ENCODE measurements at regions not wholly inside any gene's neighbourhood (a gene's known extent, or its start where the extent isn't known, plus 50 kb on each side); places are given as distances from the start of the nearest gene placed in this dataset.

DNA sequence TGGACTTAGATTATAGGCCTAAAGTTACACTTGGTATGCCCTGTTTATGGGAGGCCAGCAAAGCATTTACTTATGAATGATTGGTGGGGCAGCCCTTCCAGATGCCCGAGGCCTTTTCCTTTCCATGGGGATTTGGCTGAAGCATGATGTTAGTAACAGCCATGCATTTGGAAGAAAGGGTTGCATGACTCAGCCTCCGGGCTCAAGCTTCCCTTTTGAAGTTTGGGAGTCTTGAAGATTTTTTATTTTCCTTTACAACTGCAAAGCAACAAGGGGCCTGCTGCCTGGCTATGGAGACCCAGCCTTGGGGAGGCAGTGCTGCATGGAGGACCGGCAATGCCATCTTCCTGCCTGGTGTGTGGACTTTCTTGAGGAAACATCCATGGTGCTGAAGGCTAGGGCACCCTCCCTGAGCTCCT lies 244.7 kb downstream of the ICE1 start:
- intact Hi-C loops (cut with micrococcal nuclease), result no loop called here
- Histone ChIP-seq H3K27me3 (ENCODE audit: insufficient read depth, low read length) (no peaks in the 10 kb centered on the region), H3K27ac (ENCODE audit: low read depth, low read length) (no peak overlapping the region), H3K9me3 (ENCODE audit: control insufficient read depth in 1 of 2, low read length in 2 of 2) (no peaks in the 10 kb centered on the region), H3K36me3 (ENCODE audit: insufficient read depth, low read length) (no peaks in the 10 kb centered on the region), H3K4me3 (ENCODE audit: low read length in 2 of 2) (no peak overlapping the region), H3K4me1 (ENCODE audit: insufficient read depth, low read length) (no peaks in the 10 kb centered on the region)
- peaks cover 0 to 3% (median 0%) of the 10 kb centered on the region in 8 donors for H3K9me3 Mint-ChIP-seq
- DNase-seq, result no peak
- CTCF ChIA-PET (ENCODE audit: partially characterized antibody), result no interaction called here
- peaks cover 6 to 10% of the 10 kb centered on the region in 2 donors for H3K27me3 Mint-ChIP-seq
- H3K4me3 Mint-ChIP-seq, result no peak overlapping the region
- no peaks in the 10 kb centered on the region for H3K4me1 Mint-ChIP-seq
- no peak overlapping the region for H3K27ac Mint-ChIP-seq
- POLR2A ChIA-PET (ENCODE audit: partially characterized antibody), result no interaction called here
- no peaks in the 10 kb centered on the region for H3K36me3 Mint-ChIP-seq

DNA sequence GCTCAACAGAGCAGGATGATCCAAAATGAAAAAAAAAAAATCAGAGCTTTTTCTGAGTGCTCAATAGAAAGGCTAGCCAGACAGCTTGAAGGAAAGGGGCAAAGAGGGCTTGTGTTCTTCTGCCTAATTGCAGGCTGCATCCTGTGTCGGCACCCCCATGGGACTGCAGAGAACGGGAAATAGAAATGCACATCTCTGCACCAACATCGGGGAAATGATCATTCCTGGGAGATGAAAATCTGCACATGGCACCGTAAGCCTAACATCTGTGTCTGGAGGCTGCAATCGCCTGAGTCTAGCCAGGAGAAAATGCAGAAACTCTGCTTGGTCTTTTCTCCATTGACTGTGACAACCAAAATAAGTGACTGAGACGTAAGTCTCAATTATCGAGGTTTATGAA lies 243.9 kb downstream of the ICE1 start:
- Histone ChIP-seq H3K27ac (ENCODE audit: low read depth, low read length) (no peak overlapping the region), H3K27me3 (ENCODE audit: insufficient read depth, low read length) (no peaks in the 10 kb centered on the region), H3K4me1 (ENCODE audit: insufficient read depth, low read length) (no peaks in the 10 kb centered on the region), H3K9me3 (ENCODE audit: control insufficient read depth in 1 of 2, low read length in 2 of 2) (no peaks in the 10 kb centered on the region), H3K4me3 (ENCODE audit: low read length in 2 of 2) (no peak overlapping the region), H3K36me3 (ENCODE audit: insufficient read depth, low read length) (no peaks in the 10 kb centered on the region)
- Mint-ChIP-seq H3K36me3 (no peaks in the 10 kb centered on the region), H3K4me1 (no peaks in the 10 kb centered on the region), H3K9me3 (peaks cover 0 to 3% (median 0%) of the 10 kb centered on the region in 8 donors), H3K4me3 (no peak overlapping the region), H3K27ac (no peak overlapping the region), H3K27me3 (peaks cover 6 to 10% of the 10 kb centered on the region in 2 donors)
- ChIA-PET POLR2A (ENCODE audit: partially characterized antibody) (no interaction called here), CTCF (ENCODE audit: partially characterized antibody) (no interaction called here)
- no peak for DNase-seq
- intact Hi-C loops (cut with micrococcal nuclease), result no loop called here

DNA sequence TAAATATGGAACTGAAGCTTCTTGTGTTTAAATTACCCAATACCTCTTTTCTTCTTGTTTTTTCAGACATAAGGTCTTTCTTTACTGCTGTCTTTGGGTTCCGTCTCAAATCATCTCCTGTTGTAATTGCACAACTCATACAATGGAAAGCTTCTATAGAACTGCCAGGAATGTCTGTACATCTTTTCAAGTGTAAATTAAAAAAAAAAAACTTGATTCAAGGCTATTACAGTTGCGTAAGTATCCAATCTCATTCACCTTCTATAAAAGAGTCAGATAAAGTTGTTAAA lies 243.5 kb downstream of the ICE1 start:
- intact Hi-C loops (cut with micrococcal nuclease), result no loop called here
- Histone ChIP-seq H3K4me3 (ENCODE audit: low read length in 2 of 2) (no peak overlapping the region), H3K4me1 (ENCODE audit: insufficient read depth, low read length) (no peaks in the 10 kb centered on the region), H3K36me3 (ENCODE audit: insufficient read depth, low read length) (no peaks in the 10 kb centered on the region), H3K9me3 (ENCODE audit: control insufficient read depth in 1 of 2, low read length in 2 of 2) (no peaks in the 10 kb centered on the region), H3K27me3 (ENCODE audit: insufficient read depth, low read length) (no peaks in the 10 kb centered on the region), H3K27ac (ENCODE audit: low read depth, low read length) (no peak overlapping the region)
- peaks cover 8 to 10% of the 10 kb centered on the region in 2 donors for H3K27me3 Mint-ChIP-seq
- H3K9me3 Mint-ChIP-seq, result peaks cover 0 to 3% (median 0%) of the 10 kb centered on the region in 8 donors
- ChIA-PET CTCF (ENCODE audit: partially characterized antibody) (no interaction called here), POLR2A (ENCODE audit: partially characterized antibody) (no interaction called here)
- no peaks in the 10 kb centered on the region for H3K36me3 Mint-ChIP-seq
- no peak overlapping the region for H3K4me3 Mint-ChIP-seq
- DNase-seq, result no peak
- H3K27ac Mint-ChIP-seq, result no peak overlapping the region
- no peaks in the 10 kb centered on the region for H3K4me1 Mint-ChIP-seq

DNA sequence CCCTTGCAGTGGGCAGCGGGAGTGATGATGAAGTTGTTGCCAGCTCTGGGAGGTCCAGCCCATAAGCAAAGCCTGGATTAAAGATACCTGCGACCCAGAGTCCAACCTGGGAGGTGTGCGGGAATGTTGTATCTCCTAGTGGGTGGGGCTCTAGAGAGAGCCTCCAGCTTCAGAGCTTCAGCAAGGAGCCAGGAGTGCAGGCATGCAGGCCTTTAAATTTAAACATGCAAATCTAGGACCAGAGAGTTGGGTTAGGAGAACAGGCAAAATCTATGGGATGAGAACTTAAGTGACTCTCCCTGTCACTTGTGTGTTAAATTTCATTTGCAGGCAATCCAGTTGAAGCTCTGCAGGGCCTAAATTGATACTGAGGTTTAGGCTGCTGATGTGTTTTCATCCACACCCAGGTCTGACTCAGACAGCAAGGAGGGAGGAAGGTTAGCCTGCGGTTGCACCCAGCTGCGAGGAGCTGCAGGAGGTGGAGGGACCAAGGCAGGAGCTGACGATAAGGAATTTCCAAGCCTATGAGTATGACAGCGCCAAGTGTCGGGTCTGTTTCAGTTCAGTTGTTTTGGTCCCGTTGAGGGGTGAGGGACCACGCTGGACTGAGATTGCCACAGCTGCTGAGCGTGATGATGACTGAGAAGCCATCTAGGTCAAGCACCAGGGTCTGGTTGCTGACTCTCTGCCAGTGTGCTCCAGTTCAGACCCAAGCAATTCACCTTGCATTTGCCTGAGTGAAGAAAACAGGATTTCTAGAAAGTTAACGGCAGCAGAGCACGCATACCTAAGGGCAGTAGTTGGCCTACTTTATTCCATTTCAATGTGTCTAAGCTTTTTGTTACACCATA lies 243.0 kb downstream of the ICE1 start:
- Histone ChIP-seq H3K9me3 (ENCODE audit: control insufficient read depth in 1 of 2, low read length in 2 of 2) (no peaks in the 10 kb centered on the region), H3K4me3 (ENCODE audit: low read length in 2 of 2) (no peak overlapping the region), H3K36me3 (ENCODE audit: insufficient read depth, low read length) (no peaks in the 10 kb centered on the region), H3K4me1 (ENCODE audit: insufficient read depth, low read length) (no peaks in the 10 kb centered on the region), H3K27ac (ENCODE audit: low read depth, low read length) (no peak overlapping the region), H3K27me3 (ENCODE audit: insufficient read depth, low read length) (no peaks in the 10 kb centered on the region)
- Mint-ChIP-seq H3K9me3 (peaks cover 0 to 3% (median 0%) of the 10 kb centered on the region in 8 donors), H3K4me3 (no peak overlapping the region), H3K36me3 (no peaks in the 10 kb centered on the region), H3K27ac (no peak overlapping the region), H3K27me3 (peaks cover 8 to 10% of the 10 kb centered on the region in 2 donors), H3K4me1 (peaks cover 0 to 1% (median 0%) of the 10 kb centered on the region in 4 donors)
- no peak for DNase-seq
- intact Hi-C loops (cut with micrococcal nuclease), result no loop called here
- CTCF ChIA-PET (ENCODE audit: partially characterized antibody), result no interaction called here
- POLR2A ChIA-PET (ENCODE audit: partially characterized antibody), result no interaction called here

DNA sequence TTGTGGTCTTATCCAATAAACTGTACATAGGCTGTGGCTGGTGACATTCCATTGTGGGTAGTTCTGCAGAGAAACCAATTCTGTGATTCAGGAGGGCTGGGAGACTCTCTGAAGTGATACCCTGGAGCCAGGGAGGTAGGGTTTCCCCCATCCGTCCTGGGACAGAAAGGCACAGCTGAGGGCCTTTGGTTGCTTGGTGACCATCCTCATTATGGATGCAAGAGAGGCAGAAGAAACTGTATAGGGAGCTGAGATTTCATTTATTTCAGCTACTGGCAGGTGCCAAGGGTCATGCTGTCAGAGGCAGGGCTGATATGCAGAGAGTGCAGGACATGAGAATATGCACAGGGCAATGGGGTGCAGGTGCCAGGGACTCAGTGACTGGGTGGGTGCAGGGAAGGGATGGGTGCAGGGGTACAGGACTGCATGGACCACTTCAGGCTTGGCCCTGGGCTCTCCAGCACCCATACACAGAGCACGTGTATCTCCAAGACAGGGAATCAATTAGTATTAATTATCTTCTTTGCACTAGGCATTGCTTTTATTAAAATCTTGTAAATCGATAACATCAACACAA lies 236.5 kb downstream of the ICE1 start:
- Mint-ChIP-seq H3K27me3 (peaks cover 15 to 17% of the 10 kb centered on the region in 2 donors), H3K4me3 (no peak overlapping the region), H3K4me1 (peaks cover 0 to 4% (median 2%) of the 10 kb centered on the region in 4 donors), H3K9me3 (peaks cover 0 to 3% (median 0%) of the 10 kb centered on the region in 8 donors), H3K36me3 (no peaks in the 10 kb centered on the region), H3K27ac (no peak overlapping the region)
- no peaks in the 10 kb centered on the region for H3K36me3 ChIP-seq (ENCODE audit: insufficient read depth, low read length)
- no peak for DNase-seq
- ChIA-PET CTCF (ENCODE audit: partially characterized antibody) (no interaction called here), POLR2A (ENCODE audit: partially characterized antibody) (no interaction called here)
- no peaks in the 10 kb centered on the region for H3K9me3 ChIP-seq (ENCODE audit: control insufficient read depth in 1 of 2, low read length in 2 of 2)
- intact Hi-C loops (cut with micrococcal nuclease), result no loop called here
- H3K4me3 ChIP-seq (ENCODE audit: low read length in 2 of 2), result no peak overlapping the region
- no peak overlapping the region for H3K27ac ChIP-seq (ENCODE audit: low read depth, low read length)
- no peaks in the 10 kb centered on the region for H3K27me3 ChIP-seq (ENCODE audit: insufficient read depth, low read length)
- H3K4me1 ChIP-seq (ENCODE audit: insufficient read depth, low read length), result no peaks in the 10 kb centered on the region

DNA sequence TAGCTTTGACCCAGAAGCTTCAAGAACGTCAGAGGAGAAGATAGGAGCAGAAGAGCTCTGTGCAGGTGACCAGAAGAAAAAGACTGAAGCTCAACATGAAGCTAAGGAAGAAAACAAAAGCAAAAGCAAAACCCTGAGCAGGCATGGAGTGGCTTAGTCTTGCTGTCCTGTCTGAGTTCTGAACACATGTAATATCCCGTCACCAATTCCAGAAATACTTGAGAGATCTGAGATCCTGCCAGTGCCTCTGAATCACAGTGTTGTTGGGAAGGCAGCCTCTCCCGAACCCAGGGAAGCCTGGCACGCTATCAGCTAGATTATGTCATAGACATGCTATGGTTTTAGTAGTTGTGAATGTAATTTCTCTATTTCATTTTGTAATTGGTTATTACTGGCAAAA lies 235.7 kb downstream of the ICE1 start:
- Mint-ChIP-seq H3K36me3 (no peaks in the 10 kb centered on the region), H3K27ac (no peak overlapping the region), H3K9me3 (no peaks in the 10 kb centered on the region), H3K4me1 (peaks cover 0 to 4% (median 2%) of the 10 kb centered on the region in 4 donors), H3K27me3 (peaks cover 15 to 17% of the 10 kb centered on the region in 2 donors), H3K4me3 (no peak overlapping the region)
- intact Hi-C loops (cut with micrococcal nuclease), result no loop called here
- Histone ChIP-seq H3K4me1 (ENCODE audit: insufficient read depth, low read length) (no peaks in the 10 kb centered on the region), H3K9me3 (ENCODE audit: control insufficient read depth in 1 of 2, low read length in 2 of 2) (no peaks in the 10 kb centered on the region), H3K27ac (ENCODE audit: low read depth, low read length) (no peak overlapping the region), H3K27me3 (ENCODE audit: insufficient read depth, low read length) (no peaks in the 10 kb centered on the region), H3K36me3 (ENCODE audit: insufficient read depth, low read length) (no peaks in the 10 kb centered on the region), H3K4me3 (ENCODE audit: low read length in 2 of 2) (no peak overlapping the region)
- no peak for DNase-seq
- CTCF ChIA-PET (ENCODE audit: partially characterized antibody), result no interaction called here
- POLR2A ChIA-PET (ENCODE audit: partially characterized antibody), result no interaction called here

DNA sequence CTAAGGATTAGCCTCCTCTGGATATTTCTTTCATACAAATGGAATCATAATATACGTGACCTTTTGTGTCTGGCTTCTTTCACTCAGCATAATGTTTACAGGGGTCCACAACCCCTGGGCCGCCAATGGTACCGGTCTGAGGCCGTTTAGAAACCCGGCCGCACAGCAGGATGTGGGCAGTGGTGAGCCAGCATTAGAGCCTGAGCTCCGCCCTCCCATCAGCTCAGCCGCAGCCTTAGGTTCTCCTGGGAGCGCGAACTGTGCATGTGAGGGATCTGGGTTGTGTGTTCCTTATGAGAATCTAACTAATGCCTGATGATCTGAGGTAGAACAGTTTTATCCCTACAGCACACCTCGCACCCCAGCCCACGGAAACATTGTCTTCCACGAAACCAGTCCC lies 229.7 kb downstream of the ICE1 start:
- Histone ChIP-seq H3K27me3 (ENCODE audit: insufficient read depth, low read length) (no peaks in the 10 kb centered on the region), H3K9me3 (ENCODE audit: control insufficient read depth in 1 of 2, low read length in 2 of 2) (no peaks in the 10 kb centered on the region), H3K36me3 (ENCODE audit: insufficient read depth, low read length) (no peaks in the 10 kb centered on the region), H3K27ac (ENCODE audit: low read depth, low read length) (no peak overlapping the region), H3K4me3 (ENCODE audit: low read length in 2 of 2) (no peak overlapping the region), H3K4me1 (ENCODE audit: insufficient read depth, low read length) (no peaks in the 10 kb centered on the region)
- POLR2A ChIA-PET (ENCODE audit: partially characterized antibody), result no interaction called here
- H3K4me3 Mint-ChIP-seq, result no peak overlapping the region
- peaks cover 6 to 11% of the 10 kb centered on the region in 2 donors for H3K27me3 Mint-ChIP-seq
- no peaks in the 10 kb centered on the region for H3K4me1 Mint-ChIP-seq
- H3K27ac Mint-ChIP-seq, result no peak overlapping the region
- DNase-seq, result no peak
- H3K36me3 Mint-ChIP-seq, result no peaks in the 10 kb centered on the region
- peaks cover 0 to 2% (median 0%) of the 10 kb centered on the region in 8 donors for H3K9me3 Mint-ChIP-seq
- intact Hi-C loops (cut with micrococcal nuclease), result no loop called here
- CTCF ChIA-PET (ENCODE audit: partially characterized antibody), result no interaction called here

Measured in CD4-positive, alpha-beta memory T cell (primary cell).